ENCODE measurements at regions not wholly inside any gene's neighbourhood (a gene's known extent, or its start where the extent isn't known, plus 50 kb on each side); places are given as distances from the start of the nearest gene placed in this dataset.
"Not testable (repeated sequence)": the region's sequence is repeated elsewhere in the genome, so short reads cannot be mapped to it uniquely, and the experiment has no call there.

DNA sequence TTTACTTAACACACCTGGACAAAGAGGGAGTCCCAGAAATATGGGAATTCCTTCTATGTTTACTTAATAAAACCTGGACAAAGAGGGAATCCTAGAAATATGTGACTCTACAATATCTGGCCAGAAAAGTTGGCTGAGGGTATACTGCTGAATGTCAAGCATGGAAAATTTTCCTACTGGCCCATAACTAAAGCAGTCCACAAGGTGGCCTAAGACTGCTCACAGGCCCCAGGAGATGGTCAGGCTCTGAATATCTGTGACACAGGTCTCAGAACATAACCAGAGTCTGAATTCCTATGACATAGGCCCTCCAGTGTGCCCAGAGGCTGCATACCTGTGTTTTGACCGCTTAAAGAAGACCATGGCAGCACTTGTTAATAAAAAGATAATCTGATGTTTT, 578.2 kb upstream of the NRSN1 start:
- no peak for TF ChIP-seq CTCF (IDR thresholded peaks at IDR 0.05; ENCODE audit: extremely low read depth, low read depth, low read length)
- no peak for DNase-seq (ENCODE audit: insufficient read length, low spot score, missing footprints)
- Histone ChIP-seq H3K79me2 (ENCODE audit: insufficient read depth, low read length) (no peaks in the 10 kb centered on the region), H3K4me3 (ENCODE audit: insufficient read depth, low read length) (no peak overlapping the region), H3K9me3 (ENCODE audit: low read depth, low read length) (no peaks in the 10 kb centered on the region), H3K27ac (ENCODE audit: low read depth, low read length) (no peak overlapping the region), H3K4me1 (ENCODE audit: insufficient read depth, low read length) (no peaks in the 10 kb centered on the region), H3K36me3 (ENCODE audit: insufficient read depth, low read length) (no peaks in the 10 kb centered on the region), H2AFZ (ENCODE audit: low read length) (no peak overlapping the region), H3K4me2 (ENCODE audit: insufficient read depth, low read length) (no peak overlapping the region), H3K27me3 (ENCODE audit: insufficient read depth, low read length) (no peaks in the 10 kb centered on the region), H4K20me1 (ENCODE audit: insufficient read depth, low read length) (no peaks in the 10 kb centered on the region)

- H3K79me2 ChIP-seq (ENCODE audit: insufficient read depth, low read length); H3K36me3 ChIP-seq (ENCODE audit: insufficient read depth, low read length); H2AFZ ChIP-seq (ENCODE audit: low read length); H3K4me1 ChIP-seq (ENCODE audit: insufficient read depth, low read length); DNase-seq (ENCODE audit: insufficient read length, low spot score, missing footprints); H3K4me3 ChIP-seq (ENCODE audit: insufficient read depth, low read length); H4K20me1 ChIP-seq (ENCODE audit: insufficient read depth, low read length); H3K9me3 ChIP-seq (ENCODE audit: low read depth, low read length); H3K4me2 ChIP-seq (ENCODE audit: insufficient read depth, low read length); H3K27ac ChIP-seq (ENCODE audit: low read depth, low read length); H3K27me3 ChIP-seq (ENCODE audit: insufficient read depth, low read length): not testable (repeated sequence)
Measured at GRCh38 chr6:23554953-23555352, 571.1 kb upstream of the NRSN1 start.

GRCh38 chr6:23559587-23560343, 566.2 kb upstream of the NRSN1 start:
- H3K4me1 ChIP-seq (ENCODE audit: insufficient read depth, low read length), result no peaks in the 10 kb centered on the region
- no peak for TF ChIP-seq CTCF (IDR thresholded peaks at IDR 0.05; ENCODE audit: extremely low read depth, low read depth, low read length)
- no peaks in the 10 kb centered on the region for H3K79me2 ChIP-seq (ENCODE audit: insufficient read depth, low read length)
- no peak for DNase-seq (ENCODE audit: insufficient read length, low spot score, missing footprints)
- H3K27ac ChIP-seq (ENCODE audit: low read depth, low read length), result no peak overlapping the region
- H2AFZ ChIP-seq (ENCODE audit: low read length), result no peak overlapping the region
- H3K9me3 ChIP-seq (ENCODE audit: low read depth, low read length), result no peaks in the 10 kb centered on the region
- no peak overlapping the region for H3K4me2 ChIP-seq (ENCODE audit: insufficient read depth, low read length)
- H3K36me3 ChIP-seq (ENCODE audit: insufficient read depth, low read length), result no peaks in the 10 kb centered on the region
- no peaks in the 10 kb centered on the region for H4K20me1 ChIP-seq (ENCODE audit: insufficient read depth, low read length)
- no peak overlapping the region for H3K4me3 ChIP-seq (ENCODE audit: insufficient read depth, low read length)
- H3K27me3 ChIP-seq (ENCODE audit: insufficient read depth, low read length), result no peaks in the 10 kb centered on the region

- Histone ChIP-seq H3K36me3 (ENCODE audit: insufficient read depth, low read length) (no peaks in the 10 kb centered on the region), H3K9me3 (ENCODE audit: low read depth, low read length) (no peaks in the 10 kb centered on the region)
- TF ChIP-seq CTCF (IDR thresholded peaks at IDR 0.05; ENCODE audit: extremely low read depth, low read depth, low read length), result no peak
Measured at GRCh38 chr6:23561732-23562131, 564.3 kb upstream of the NRSN1 start.

More at GRCh38 chr6:23561732-23562131, 564.3 kb upstream of the NRSN1 start:
- Histone ChIP-seq H3K27me3 (ENCODE audit: insufficient read depth, low read length) (no peaks in the 10 kb centered on the region), H3K4me1 (ENCODE audit: insufficient read depth, low read length) (no peaks in the 10 kb centered on the region), H3K4me3 (ENCODE audit: insufficient read depth, low read length) (no peak overlapping the region), H4K20me1 (ENCODE audit: insufficient read depth, low read length) (no peaks in the 10 kb centered on the region), H3K27ac (ENCODE audit: low read depth, low read length) (no peak overlapping the region), H2AFZ (ENCODE audit: low read length) (no peak overlapping the region), H3K4me2 (ENCODE audit: insufficient read depth, low read length) (no peak overlapping the region), H3K79me2 (ENCODE audit: insufficient read depth, low read length) (no peaks in the 10 kb centered on the region)
- no peak for DNase-seq (ENCODE audit: insufficient read length, low spot score, missing footprints)

Measured in osteoblast (primary cell).